KMS-11 (cell line): ENCODE measurements at regions not wholly inside any gene's neighbourhood (a gene's known extent, or its start where the extent isn't known, plus 50 kb on each side); places are given as distances from the start of the nearest gene placed in this dataset.

Experiments
- H2AFZ ChIP-seq: fragments of 200-600 bp; sonication (generic); 2 replicates; pipeline ENCODE4 v1.6.1; 2016; ENCODE audit warnings: antibody characterized with exemption, mixed run types, low read depth
- H3K27ac ChIP-seq: fragments of 200-600 bp; sonication (generic); 2 replicates; pipeline ENCODE4 v1.6.1; 2016; ENCODE audit warnings: mild to moderate bottlenecking, mixed run types
- H3K27me3 ChIP-seq: fragments of 200-600 bp; sonication (generic); 2 replicates; pipeline ENCODE4 v1.6.1; 2017; ENCODE audit warnings: mild to moderate bottlenecking, low read depth, mixed run types, moderate library complexity; ENCODE audit not compliant: insufficient read depth
- H3K36me3 ChIP-seq: fragments of 200-600 bp; sonication (generic); 2 replicates; pipeline ENCODE4 v1.6.1; 2017; ENCODE audit warnings: mild to moderate bottlenecking, mixed run types; ENCODE audit not compliant: insufficient read depth
- H3K4me1 ChIP-seq: fragments of 200-600 bp; sonication (generic); 2 replicates; pipeline ENCODE4 v1.6.1; 2016; ENCODE audit warnings: mild to moderate bottlenecking, low read depth, mixed run types; ENCODE audit not compliant: poor library complexity, severe bottlenecking
- H3K4me2 ChIP-seq: fragments of 200-600 bp; sonication (generic); 2 replicates; pipeline ENCODE4 v1.7.0; 2016; ENCODE audit warnings: mild to moderate bottlenecking, mixed run types
- H3K4me3 ChIP-seq: fragments of 200-600 bp; sonication (generic); IDR thresholded peaks from 2 replicates; pipeline ENCODE4 v1.6.1; 2017; ENCODE audit warnings: low read depth, low read length, mixed read lengths; ENCODE audit not compliant: insufficient read depth
- H3K79me2 ChIP-seq: fragments of 200-600 bp; sonication (generic); 2 replicates; pipeline ENCODE4 v1.6.1; 2016; ENCODE audit warnings: low read depth, mixed run types; ENCODE audit not compliant: insufficient read depth
- H3K9ac ChIP-seq: fragments of 200-600 bp; sonication (generic); 2 replicates; pipeline ENCODE4 v1.6.1; 2016; ENCODE audit warnings: mild to moderate bottlenecking, mixed run types
- H4K20me1 ChIP-seq: fragments of 200-600 bp; sonication (generic); 2 replicates; pipeline ENCODE4 v1.6.1; 2016; ENCODE audit warnings: mild to moderate bottlenecking, mixed run types; ENCODE audit not compliant: insufficient read depth
- TF ChIP-seq, protein P1 (sequence below): fragments of 200-600 bp; sonication (generic); conservative IDR thresholded peaks from 2 replicates; pipeline ENCODE4 v1.6.1; 2017; ENCODE audit warnings: low read depth, mild to moderate bottlenecking, antibody characterized with exemption, low read length, moderate library complexity, mixed read lengths

DNA sequence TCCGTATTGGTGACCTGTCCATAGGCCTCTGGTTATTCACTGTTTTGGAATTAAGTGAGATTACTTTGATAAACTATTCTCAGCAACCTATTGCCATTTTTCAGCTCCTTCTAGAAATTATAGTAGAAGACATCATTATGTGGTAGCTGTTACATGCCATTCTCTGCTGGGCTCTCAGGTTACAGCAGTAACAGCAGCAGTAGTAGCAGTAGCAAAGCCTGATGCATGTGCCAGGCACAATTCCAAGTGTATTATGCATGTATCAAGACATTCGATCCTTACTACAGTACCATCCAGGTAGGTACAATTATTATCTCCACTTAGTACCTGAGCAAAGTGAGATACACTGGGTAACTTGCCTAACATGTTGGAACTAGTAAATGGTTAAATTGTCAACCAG, 74.3 kb downstream of the RPS12 start:
- no peaks in the 10 kb centered on the region for H3K36me3 ChIP-seq
- no peak overlapping the region for H2AFZ ChIP-seq
- no peaks in the 10 kb centered on the region for H3K27me3 ChIP-seq
- no peak overlapping the region for H3K4me2 ChIP-seq
- H3K4me3 ChIP-seq = no peak overlapping the region
- H3K79me2 ChIP-seq = no peaks in the 10 kb centered on the region
- TF ChIP-seq, protein P1, sequence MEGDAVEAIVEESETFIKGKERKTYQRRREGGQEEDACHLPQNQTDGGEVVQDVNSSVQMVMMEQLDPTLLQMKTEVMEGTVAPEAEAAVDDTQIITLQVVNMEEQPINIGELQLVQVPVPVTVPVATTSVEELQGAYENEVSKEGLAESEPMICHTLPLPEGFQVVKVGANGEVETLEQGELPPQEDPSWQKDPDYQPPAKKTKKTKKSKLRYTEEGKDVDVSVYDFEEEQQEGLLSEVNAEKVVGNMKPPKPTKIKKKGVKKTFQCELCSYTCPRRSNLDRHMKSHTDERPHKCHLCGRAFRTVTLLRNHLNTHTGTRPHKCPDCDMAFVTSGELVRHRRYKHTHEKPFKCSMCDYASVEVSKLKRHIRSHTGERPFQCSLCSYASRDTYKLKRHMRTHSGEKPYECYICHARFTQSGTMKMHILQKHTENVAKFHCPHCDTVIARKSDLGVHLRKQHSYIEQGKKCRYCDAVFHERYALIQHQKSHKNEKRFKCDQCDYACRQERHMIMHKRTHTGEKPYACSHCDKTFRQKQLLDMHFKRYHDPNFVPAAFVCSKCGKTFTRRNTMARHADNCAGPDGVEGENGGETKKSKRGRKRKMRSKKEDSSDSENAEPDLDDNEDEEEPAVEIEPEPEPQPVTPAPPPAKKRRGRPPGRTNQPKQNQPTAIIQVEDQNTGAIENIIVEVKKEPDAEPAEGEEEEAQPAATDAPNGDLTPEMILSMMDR = no peak
- H3K9ac ChIP-seq = no peak overlapping the region
- H3K4me1 ChIP-seq = no peaks in the 10 kb centered on the region
- H4K20me1 ChIP-seq = no peaks in the 10 kb centered on the region
- H3K27ac ChIP-seq = no peak overlapping the region

DNA sequence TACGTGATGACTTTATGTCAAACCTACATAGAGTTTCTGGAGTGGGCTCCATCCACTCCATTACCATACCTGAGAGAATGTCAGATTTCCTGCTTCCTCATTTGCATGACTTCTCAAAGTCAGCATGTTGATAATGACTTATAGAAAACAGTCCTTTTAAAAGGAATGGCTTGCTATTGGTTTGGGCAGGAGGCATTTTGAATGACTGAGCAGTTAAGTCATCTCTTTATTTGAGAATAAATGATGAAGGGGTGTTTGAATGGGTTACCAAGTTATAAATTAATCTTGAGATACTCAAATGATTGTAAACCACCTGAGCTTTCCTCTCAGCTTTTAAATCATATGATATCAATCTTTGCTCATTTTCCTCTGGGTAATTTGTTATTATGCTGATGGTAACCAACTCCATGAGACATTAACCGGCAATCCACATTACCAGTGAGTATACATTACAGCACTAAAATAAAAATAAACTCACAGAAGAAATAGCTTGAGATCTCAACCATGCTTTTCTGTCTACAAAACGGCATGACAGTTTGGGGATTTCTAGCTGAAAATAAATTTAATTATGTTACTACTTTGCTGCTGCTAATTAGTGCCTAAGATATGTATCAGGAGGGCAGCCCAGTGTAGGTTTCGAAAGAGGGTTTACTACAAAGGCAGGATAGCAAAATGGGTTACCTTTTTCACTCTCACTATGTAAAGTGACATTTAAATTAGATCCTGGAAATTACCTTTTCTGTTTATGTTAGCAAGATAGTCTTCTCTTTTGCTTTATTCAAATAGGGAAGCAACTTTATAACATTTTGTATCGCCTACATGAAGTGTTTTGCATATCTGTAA, 78.8 kb downstream of the RPS12 start:
- no peak overlapping the region for H3K4me3 ChIP-seq
- no peak overlapping the region for H3K9ac ChIP-seq
- H4K20me1 ChIP-seq = no peaks in the 10 kb centered on the region
- H3K4me2 ChIP-seq = no peak overlapping the region
- H3K79me2 ChIP-seq = no peaks in the 10 kb centered on the region
- no peaks in the 10 kb centered on the region for H3K27me3 ChIP-seq
- TF ChIP-seq, protein P1 = no peak
- no peak overlapping the region for H2AFZ ChIP-seq
- H3K27ac ChIP-seq = no peak overlapping the region
- H3K4me1 ChIP-seq = no peaks in the 10 kb centered on the region
- no peaks in the 10 kb centered on the region for H3K36me3 ChIP-seq

DNA sequence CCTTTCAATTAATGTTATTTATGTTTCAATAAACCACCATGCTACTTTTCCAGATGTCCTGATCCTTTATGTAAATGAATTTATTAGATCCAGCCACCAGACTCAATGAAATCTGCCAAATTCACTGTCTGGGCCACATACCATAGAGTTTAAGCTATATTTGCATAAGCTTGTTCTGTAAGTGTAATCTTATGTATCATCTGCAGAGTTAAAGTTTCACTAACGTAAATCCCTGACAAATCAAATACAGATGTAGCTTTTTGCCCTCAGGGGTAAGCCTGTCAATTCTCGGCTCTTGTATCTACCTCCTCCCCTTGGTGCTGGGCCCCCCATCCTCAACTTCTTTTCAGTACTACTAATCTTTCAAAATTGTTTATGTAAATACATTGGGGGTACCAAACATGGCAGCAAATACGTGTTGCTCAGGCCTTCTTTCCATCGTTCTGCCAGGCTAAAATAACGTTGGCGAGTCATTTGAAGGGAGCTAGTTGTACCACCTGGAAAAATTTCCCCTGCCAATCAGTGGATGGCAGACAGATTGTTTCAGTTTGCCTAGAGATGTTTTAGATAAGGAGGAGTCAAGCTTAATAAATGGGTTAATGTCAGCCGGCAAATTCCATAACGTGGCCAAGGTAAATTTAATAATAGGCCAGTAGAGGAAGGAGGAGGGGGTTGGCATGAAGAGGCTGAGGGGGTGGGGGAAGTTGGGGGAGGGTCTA, 79.6 kb downstream of the RPS12 start:
- no peak overlapping the region for H2AFZ ChIP-seq
- no peak overlapping the region for H3K9ac ChIP-seq
- H3K4me1 ChIP-seq = no peaks in the 10 kb centered on the region
- H3K27me3 ChIP-seq = no peaks in the 10 kb centered on the region
- TF ChIP-seq, protein P1 = no peak
- no peaks in the 10 kb centered on the region for H4K20me1 ChIP-seq
- H3K4me2 ChIP-seq = no peak overlapping the region
- no peaks in the 10 kb centered on the region for H3K79me2 ChIP-seq
- H3K4me3 ChIP-seq = no peak overlapping the region
- H3K36me3 ChIP-seq = no peaks in the 10 kb centered on the region
- no peak overlapping the region for H3K27ac ChIP-seq

DNA sequence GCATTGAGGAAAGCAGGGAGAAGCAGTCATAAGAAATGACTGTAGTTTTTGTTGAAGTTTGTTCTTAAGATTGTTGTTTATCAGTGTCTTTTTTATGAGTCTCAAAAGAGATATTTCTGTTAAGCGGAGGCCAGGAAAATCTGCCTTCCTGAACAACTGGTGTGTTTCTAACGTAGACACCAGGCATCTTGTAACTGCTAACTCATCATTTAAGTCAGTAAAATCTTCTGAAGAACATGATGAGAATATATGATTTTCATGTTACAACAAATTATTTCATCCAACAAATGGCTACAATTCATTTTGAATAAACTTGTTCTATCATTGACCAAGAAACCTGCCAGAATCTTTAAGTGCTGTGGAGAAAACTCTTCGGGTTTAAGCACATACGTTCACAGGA, 84.0 kb downstream of the RPS12 start:
- TF ChIP-seq, protein P1 = no peak
- Histone ChIP-seq H3K79me2 (no peaks in the 10 kb centered on the region), H3K27ac (no peak overlapping the region), H3K4me2 (no peak overlapping the region), H3K9ac (no peak overlapping the region), H3K27me3 (no peaks in the 10 kb centered on the region), H3K4me3 (no peak overlapping the region), H3K36me3 (no peaks in the 10 kb centered on the region), H2AFZ (no peak overlapping the region), H4K20me1 (no peaks in the 10 kb centered on the region), H3K4me1 (no peaks in the 10 kb centered on the region)
